RPMI7951 (cell line): ENCODE measurements at regions not wholly inside any gene's neighbourhood (a gene's known extent, or its start where the extent isn't known, plus 50 kb on each side); places are given as distances from the start of the nearest gene placed in this dataset.
"Not testable (repeated sequence)": the region's sequence is repeated elsewhere in the genome, so short reads cannot be mapped to it uniquely, and the experiment has no call there.

Source experiments
- DNase-seq: peaks from one replicate; pipeline ENCODE4 v3.0.0-alpha.2; 2012; ENCODE audit warnings: low read depth

DNA sequence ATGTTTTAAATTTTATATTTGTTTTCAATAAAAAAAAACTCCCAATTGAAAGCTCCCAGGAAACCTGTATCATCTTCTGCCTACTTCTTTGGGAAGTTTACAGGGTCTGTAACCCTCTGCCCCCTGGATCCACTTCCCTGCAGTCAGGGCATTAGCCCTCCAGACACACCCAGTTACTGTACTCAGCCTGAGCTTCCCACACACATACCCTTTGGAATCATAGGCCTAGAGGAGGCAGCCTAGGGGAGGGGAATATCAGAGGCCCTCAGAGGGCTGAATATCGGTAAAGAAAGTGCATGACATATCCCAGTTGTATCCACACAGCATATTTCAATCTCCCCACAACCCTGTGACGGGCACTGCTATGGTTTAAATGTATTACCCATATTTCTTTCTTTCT lies 56.2 kb upstream of the TFPI start:
- DNase-seq = not testable (repeated sequence)

DNA sequence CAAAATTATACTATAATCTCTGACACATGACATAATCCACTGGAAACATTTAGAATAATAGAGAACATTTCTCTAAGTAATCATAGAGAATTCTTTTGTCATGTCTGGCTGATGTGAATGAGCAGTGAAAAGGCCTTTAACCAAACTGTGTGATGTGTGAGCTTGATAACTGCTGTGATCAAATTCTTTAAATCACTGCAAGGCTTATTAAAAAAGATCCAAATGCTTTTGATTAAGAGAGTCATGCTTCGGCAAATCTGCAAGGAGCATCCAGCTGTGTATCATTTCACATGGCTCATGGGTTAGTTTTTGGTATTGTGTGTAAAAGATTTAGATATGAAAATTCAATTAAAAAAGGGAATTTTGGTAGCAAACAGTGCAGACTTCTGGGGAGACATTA lies 58.6 kb upstream of the TFPI start:
- DNase-seq = no peak

DNA sequence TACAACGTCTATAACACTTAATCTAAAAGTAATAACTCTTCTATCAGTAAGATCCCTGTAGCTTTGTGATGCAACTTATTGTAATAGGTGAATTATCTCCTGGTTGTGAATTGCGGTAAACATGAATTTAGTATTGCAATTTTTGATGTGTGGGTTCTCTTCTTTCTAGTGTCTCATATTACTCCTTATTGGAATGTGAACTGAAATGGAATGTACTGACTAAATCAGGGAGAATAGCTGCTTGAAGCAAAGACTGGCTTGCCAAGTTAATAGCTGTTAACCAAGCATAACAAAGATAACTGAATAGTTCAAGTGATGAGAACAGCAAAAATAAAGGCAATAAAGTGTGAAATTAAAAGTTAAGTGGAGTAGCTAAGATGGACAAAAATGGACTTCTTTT lies 60.5 kb upstream of the TFPI start:
- no peak for DNase-seq

DNA sequence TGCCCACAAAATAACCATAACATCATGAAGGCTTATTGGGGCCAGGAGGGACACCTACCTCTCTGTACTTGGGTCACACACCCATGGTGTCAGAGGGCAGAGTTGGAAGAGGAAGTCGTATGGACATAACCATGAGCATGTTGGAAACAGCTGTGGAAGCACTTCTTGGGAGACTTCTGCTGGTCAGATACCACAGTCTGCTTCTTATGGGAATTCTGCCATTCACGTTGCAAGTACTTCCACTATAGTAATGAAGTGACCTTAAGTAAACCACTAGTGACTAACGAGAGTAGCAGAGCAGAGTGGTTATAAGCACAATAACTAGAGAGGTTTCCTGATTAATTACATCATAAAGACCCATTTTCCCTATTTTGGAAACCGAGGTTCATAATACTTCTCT lies 61.1 kb upstream of the TFPI start:
- no peak for DNase-seq

DNA sequence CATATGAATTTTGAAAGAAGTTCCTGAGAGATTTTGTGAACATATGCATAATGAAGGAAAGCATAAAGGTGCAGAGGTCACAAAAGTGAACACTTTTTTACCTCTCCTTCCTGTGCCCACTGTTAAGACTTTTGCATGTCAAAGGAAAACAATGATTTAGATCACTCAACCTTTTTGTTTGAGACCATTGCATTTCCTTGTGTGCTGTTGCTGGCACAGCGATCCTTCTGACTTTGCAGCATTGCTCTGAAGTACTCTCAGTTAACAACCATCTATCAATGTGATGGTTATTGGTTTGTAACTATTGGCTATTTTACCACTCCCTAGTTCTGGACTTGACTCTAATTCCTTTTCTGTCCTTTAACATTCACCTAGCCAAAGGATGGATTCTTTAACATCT lies 61.7 kb upstream of the TFPI start:
- DNase-seq = no peak

DNA sequence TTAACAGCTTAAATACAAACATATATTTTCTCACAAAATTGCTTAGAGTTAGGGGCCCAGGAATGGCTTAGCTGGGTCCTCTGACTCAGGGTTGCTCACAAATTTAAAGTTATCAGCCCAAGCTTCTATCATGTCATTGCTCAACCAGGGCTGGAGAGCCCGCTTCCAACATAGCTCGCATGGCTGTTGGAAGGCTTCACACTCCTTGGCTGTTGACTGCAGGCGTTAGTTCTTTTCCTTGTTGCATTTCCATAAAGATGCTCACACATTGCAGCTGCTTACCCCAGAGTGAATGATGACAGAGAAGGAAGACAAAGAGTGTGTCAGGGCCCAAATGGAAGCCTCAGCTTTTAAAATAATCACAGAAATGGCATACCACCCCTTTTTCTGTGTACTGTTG lies 62.9 kb upstream of the TFPI start:
- DNase-seq = no peak

DNA sequence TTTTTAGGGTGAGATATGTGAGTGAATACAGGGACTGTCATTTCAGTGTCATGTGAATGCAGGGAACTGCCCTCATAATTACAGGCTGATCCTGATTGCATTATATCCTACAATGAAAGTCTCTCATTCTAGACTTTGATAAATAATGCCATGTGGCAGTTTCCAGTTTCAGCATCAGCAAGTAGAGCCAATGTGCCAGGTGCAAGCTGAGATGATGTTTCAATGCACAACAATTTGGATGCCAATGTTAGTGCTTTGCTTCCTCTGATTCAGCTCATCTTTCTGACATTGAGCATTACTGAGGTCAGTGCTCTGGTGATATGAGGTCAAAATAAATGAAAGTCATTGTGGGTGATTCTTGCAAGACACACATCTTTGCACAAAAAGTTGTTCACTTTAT lies 63.7 kb upstream of the TFPI start:
- DNase-seq = no peak

DNA sequence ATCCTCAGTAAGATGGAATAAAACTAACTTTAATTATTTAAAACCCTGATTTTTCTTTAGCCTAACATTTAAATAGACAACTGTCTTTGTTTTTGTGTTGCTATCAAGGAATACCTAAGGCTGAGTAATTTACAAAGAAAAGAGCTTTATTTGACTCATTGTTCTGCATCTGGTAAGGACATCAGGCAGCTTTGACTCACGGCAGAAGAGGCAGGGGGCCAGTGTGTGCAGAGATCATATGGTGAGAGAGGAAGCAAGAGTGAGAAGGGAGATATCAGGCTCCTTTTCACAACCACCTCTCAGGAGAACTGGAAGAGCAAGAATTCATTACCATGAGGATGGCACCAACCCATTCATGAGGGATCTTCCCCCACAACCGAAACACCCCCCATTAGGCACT lies 64.6 kb upstream of the TFPI start:
- no peak for DNase-seq

DNA sequence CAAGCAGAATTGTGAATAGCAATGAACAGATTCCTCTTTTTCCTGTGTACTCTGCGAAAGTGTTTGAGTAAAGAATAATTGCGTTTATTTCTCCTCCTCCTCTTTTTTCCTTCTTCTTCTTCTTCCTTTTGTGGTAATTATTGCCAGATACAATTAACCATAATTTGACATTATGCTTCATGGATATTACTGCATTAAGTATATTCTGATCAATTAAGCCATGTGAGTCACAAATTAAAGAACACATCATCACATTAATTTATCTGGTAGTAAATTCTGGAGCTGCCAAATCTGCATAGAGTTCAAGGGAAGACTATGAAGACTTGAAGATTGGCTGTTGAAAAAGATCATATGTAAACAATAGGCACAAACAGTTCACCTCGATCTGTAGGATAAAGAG lies 72.9 kb upstream of the TFPI start:
- no peak for DNase-seq

DNA sequence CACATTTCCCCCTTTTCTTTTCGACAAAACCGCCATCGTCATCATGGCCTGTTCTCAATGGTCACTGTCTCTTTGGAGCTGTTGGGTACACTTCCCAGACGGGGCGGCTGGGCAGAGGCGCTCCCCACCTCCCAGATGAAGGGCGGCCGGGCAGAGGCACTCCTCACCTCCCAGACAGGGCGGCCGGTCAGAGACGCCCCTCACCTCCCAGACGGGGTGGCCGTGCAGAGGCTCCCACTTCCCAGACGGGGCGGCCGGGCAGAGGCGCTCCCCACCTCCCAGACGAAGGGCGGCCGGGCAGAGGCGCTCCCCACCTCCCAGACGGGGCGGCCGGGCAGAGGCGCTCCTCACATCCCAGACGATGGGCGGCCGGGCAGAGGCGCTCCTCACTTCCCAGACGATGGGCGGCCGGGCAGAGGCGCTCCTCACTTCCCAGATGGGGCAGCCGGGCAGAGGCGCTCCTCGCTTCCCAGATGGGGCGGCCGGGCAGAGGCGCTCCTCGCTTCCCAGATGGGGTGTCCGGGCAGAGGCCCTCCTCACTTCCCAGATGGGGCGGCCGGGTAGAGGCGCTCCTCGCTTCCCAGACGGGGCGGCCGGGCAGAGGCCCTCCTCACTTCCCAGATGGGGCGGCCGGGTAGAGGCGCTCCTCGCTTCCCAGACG lies 82.6 kb upstream of the TFPI start:
- DNase-seq = not testable (repeated sequence)

DNA sequence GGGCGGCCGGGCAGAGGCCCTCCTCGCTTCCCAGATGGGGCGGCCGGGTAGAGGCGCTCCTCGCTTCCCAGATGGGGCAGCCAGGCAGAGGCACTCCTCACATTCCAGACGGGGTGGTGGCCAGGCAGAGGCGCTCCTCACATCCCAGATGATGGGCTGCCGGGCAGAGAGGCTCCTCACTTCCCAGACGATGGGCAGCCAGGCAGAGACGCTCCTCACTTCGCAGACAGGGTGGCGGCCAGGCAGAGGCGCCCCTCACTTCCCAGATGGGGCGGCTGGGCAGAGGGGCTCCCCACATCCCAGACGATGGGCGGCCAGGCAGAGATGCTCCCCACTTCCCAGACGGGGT lies 83.1 kb upstream of the TFPI start:
- not testable (repeated sequence) for DNase-seq

DNA sequence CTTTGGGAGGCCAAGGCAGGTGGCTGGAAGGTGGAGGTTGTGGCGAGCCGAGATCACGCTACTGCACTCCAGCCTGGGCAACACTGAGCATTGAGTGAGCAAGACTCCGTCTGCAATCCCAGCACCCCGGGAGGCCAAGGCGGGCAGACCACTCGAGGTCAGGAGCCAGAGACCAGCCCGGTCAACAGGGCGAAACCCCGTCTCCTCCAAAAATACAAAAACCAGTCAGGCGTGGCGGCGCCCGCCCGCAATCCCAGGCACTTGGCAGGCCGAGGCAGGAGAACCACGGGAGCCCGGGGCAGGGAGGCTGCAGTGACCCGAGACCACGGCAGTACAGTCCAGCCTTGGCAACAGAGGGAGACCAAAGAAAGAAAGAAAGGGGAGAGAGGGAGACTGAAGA lies 83.5 kb upstream of the TFPI start:
- not testable (repeated sequence) for DNase-seq

DNA sequence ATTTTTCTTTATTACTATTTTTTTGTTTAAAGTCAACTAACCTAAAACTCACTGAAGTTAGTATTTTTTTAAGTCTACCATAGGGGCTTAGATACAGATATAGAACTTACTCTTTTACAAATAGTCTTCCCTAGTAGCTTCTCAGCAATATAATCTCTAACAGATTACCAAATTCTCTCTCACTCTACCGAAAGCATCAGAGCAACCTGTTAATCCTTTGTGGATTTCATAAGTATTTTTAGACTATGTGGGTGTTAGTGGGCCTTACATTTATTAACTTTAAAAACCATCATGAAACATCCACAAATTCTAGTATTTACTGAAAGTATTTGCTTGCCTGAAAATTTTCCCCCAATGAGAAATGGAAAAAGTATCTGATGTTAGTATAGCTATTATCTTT lies 84.6 kb upstream of the TFPI start:
- no peak for DNase-seq

DNA sequence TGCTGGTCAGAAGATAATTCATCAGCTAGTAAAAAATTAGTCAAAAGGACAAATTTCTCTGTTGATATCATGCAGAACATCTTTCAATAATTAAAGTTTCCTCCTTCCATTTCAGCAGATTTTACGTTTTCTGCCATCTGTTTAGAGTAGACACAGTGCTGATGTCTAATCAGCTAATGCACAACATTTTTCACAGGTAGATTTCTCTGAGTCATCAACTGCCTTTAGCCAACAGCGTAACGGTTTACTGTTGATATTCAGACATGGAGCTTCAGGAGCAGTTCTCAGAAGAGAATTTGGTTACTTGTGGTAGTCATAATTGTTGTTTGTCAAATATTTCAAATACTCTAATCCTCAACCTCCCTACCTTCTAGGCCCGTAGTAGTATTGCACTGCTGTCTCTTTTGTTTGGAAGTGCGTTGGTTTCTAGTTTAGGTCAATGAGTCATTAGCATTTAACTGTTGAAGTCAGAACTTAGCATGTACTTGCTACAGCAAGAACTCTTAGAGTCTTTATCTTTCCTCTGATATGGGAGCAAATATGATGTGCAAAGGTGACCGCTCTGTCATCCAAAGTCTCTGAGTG lies 86.8 kb upstream of the TFPI start:
- no peak for DNase-seq

DNA sequence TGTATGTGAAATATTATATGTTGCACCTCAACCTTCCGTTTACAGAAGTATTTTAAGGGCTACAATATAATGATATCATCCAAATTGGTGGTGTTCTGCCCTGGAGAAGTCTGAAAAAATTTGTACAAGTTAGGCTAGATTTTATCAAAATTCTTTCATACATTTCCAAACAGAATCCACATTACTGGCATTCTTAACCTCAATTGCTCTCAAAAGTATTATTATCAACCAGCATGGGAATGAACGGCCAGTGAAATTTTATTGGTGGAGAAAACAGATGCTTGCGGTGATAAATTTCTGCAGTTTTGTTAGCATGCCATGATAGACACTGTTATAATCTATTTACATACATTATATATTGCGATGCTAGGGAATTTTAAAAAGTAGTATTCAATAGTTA lies 88.3 kb upstream of the TFPI start:
- no peak for DNase-seq

DNA sequence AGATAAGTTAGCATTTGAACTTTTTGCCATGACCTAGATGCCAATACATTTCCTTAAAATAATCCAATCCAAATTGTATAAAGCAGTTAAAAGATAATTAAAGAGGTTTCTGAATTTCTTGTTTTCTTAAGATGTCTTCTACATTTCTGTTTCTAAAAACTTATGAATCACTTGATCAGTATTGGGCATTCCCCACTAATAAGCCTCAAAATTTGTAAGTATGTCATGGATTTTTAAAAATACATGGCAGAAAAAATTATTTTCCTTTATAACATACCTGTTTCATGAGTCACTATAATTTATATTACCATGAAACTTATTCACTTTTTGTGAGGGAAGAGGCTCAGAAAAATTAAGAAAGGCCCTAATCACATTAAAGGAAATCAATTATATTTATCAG lies 90.3 kb upstream of the TFPI start:
- no peak for DNase-seq

DNA sequence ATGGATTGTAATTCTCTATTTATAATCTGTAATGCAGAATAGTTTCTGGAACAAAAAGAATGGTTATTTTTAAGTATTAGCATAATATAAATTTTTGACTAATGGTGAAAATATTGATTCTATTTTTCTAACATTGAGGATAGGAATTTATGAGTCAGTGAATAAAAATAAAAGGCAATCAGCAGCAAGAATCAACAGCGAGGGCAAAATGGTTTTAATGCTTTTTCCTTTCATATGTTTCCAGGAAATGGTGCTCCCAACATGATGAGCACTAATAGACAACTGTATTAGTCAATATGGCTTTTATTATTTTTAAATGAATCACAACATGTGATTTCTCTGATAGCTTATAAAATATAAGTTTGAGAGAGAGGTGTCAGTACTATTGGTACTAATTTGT lies 90.7 kb upstream of the TFPI start:
- no peak for DNase-seq

DNA sequence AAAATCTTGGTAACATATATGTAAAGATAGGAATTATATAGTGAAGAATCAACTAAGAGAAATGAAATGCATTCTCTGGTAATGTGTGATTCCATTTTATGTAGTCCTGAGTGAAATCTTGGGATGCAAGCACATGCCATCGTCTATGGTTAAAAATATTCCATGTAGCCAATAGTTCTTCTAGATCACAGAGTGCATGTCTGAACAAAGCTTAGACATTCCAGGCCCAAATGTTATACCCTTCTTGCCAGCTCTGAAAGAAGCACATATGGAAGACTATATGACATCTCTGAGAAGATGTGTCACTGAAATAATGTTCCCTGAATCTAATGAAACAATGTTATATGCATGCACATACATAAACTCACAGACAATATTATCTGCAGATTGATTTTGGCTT lies 92.3 kb upstream of the TFPI start:
- DNase-seq = no peak

DNA sequence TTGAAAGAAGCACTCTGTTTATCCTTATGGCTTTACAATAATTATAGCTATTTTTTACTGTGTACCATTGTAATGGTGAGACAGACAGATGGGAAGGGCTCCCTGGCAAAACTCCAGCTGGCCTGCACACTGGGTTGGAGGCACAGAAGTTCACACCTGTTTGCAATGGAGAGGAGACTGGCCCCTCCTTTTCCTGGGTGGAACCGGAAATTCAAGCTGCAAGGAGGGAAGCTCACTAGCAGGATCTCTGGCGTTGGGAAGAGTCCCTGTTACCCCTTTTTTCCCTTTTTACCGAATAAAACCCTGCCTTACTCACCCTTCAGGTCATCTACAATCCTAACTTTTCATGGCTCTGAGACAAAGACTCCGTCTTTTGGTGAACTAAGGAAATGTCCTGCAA lies 100.3 kb upstream of the TFPI start:
- DNase-seq = peak; percentile 3

DNA sequence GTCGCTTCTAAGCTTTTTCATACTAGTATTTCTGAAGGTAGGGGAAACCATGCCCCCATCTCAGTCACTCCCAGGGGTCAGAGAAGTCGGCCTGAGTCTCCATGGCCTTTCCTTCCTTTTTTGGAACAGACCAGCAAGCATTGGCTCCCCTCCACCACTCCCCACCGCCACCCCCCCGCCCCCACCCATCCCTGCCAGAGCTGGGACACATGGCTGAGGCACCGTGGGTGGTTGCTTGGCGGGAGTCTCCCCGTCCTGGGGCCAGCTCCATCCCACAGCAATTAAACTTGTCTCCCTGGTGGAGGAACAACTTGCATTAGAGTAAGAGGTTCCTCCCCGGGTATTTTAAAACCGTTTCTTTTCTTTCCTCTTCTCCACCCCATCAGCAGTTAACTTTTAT lies 100.8 kb upstream of the TFPI start:
- DNase-seq = no peak

DNA sequence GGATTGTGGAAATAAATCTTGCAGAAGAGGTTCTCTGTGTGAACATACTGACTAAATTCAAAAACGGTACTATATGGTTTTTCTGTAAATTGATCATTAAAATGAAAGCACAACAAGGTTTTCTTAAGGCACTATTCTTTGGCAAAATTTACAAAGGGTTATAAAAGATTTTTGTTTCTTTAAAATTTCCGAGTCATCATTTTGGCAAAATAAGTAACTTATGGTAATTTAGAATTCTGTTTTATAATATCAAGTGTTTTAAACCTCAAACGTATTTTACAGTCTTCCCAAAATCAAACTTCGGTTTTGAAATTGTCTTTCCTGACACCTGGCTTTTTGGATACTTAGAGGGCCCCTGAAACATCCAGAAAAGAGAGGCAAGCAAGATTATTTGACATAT lies 101.9 kb upstream of the TFPI start:
- DNase-seq = no peak

DNA sequence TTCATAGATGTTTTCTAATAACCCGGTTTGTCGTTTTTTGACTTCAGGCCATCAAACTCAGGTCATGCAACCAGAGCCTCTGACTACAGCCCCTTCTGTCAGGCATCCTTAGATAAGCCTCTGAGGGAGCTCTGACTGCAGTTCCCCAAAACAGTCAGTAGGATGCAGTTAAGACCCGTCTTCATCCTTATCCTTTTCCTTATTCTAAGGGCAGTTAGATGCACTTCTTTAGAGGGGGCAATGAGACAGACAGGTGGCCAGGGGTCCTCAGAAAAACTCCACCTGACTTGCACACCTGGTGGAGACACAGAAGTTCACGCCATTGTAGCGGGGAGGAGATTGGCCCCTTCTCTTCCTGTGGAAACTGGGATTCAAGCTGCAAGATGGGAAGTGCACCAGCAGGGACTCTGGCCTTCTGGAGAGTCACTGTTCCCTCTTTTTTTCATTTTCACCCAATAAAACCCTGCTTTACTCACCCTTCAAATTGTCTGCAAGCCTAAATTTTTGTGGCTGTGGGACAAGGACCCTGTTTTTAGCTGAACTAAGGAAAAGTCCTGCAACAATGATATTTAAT lies 104.8 kb upstream of the TFPI start:
- DNase-seq = peak; percentile 2

DNA sequence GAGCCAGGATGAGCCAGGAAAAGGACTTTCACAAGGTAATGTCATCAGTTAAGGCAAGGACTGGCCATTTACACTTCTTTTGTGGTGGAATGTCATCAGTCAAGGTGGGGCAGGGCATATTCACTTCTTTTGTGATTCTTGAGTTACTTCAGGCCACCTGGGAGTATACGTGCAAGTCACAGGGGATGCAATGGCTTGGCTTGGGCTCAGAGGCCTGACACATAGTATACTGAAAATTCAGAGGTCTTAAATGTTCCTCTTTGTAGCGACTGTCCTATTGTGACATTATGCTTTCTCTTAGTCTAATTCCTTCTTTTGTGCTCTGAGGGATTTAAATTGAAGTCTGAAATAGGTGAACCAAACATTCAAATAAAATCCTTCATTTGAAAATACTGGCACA lies 121.8 kb upstream of the TFPI start:
- DNase-seq = not testable (repeated sequence)

DNA sequence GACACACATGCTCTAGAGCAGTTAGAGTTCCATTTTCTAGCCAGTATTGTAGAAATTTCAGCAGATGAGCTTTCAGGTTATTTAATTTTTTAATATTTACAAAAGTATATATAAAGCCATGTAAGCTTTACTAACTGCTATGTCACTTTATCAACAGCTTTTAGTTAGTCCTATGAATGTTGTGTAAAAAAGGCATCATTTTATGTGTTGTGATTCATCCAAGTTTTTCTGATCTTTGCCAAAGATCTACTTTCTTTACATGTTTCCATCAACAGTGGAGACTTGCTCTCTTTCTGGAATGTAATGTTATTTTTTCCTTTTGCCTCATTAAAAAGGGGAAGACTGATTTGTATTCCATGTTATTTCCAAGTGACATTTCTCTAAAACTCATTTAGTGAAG lies 125.2 kb upstream of the TFPI start:
- DNase-seq = no peak
